ENCODE measurements at regions not wholly inside any gene's neighbourhood (a gene's known extent, or its start where the extent isn't known, plus 50 kb on each side); places are given as distances from the start of the nearest gene placed in this dataset.
"Not testable (repeated sequence)": the region's sequence is repeated elsewhere in the genome, so short reads cannot be mapped to it uniquely, and the experiment has no call there.

DNA sequence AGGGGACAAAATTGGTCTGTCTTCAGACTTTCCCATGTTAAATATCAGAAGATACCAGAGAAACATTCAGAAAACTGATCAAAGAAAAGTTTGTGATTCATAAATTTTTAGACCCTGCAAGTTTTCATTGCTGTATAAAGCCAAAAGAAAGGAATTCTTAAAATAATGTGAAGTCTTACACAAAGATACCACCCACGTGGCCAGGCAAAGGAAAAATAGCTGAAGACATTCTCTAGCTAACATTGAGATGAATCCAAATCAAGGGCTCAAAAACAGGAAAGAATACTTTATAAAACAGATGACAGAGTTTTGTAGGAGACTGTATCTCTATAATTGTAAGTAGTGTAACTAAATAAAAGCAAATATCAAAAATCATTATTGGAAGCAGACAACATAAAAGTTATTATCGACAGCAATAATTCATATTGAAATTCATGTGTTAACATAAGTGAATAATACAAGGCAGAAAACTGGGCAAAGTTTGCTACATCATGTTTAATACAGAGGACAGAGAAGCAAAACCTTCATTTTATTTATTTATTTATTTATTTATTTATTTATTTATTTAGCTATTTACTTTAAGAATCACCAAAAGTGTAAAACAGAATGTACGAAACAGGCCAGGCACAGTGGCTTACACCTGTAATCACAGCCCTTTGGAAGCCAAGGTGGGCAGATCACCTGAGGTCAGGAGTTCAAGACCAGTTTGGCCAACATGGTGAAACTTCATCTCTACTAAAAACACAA is 204.6 kb upstream of the SLIT2 start:
- DNase-seq: no peak

DNA sequence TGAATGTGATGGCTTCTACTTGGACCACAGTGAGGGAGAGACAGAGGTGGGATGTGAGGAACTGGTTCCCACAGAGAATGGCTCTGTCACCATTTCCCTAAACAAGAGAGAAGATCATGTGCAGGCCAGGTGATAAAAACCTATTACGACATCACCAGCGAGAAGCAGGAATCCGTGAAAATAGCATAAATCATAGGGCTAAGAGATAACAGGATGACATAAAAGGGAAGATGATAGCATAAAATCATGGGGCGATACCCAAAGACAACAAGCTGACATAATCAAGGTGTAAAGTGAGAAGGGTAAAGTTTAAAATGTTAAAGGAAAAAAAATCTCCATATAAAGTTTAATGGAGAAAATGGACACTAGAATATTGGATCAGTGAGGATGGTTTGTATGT is 205.5 kb upstream of the SLIT2 start:
- DNase-seq: no peak

DNA sequence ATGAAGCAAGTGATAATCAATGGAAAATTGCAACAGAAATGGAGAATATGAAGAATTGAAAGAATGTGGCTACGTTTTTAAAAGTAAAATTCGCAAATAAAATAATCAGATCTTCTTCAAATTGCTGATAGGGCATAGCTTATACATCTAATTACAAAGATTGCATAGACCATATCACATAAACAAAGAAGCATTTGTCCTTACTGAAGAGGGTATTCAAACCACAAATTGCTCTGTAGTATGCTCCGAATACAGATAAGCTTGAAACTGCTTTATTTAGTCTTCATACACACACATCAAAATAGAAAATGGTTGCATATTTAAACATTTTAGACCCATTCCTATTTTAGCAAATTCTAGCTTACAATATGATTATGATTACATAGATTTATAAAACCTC is 206.7 kb upstream of the SLIT2 start:
- DNase-seq: no peak

DNA sequence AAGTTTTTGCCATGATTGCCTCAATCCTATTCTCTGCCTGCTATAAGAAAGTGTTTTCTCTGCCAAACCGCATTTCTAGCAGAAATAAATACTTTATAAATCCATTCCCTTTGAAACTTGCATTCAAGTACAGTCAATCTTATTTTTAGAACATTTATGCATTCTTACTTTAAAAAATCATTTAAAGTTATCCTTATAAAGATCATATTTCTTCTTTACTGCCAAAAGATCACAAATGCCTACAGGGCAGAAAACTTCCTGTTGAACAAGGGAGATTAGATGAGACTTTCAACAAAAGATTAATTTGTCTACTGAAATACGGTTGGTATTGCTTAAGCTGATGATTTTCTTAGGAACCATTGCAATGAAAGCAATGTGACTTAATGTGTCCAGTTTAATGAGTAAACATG is 207.2 kb upstream of the SLIT2 start:
- DNase-seq: no peak

DNA sequence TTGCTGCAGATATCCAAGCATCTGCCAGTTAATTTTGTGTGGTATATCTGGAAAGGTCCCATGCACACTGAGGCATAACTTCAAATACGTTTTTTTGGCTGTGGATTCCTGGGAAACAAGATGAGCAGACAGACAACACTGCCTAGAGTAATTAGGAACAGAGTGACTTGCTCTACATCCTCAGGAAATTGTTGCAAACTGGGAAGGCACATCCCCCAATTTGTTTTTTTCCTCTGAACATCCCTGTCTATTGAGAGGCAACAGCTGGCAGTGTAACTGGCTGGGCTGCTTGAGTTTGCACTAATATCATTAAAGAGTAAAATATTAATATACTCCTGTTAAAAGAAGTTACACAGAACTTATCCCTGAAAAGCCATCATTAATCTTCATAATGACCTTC is 207.7 kb upstream of the SLIT2 start:
- no peak for DNase-seq

DNA sequence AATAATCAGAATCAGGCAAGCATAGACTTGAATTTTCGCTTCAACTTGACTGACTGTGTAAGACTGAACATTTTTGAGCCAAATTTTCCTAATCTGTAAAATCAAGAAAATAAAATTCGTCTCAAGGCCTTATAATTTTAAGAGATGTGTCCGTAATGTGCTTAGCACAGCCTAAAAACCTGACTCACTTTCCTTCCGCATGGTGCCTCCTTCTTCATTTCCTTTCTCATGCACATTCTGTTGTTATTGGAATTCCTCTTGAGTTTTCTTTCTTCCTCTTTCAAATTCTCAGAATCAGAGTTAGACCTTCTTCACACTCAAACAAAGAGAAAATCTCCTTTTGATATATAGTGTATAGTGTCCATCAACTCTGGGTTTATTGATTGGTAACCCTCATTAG is 208.9 kb upstream of the SLIT2 start:
- no peak for DNase-seq

DNA sequence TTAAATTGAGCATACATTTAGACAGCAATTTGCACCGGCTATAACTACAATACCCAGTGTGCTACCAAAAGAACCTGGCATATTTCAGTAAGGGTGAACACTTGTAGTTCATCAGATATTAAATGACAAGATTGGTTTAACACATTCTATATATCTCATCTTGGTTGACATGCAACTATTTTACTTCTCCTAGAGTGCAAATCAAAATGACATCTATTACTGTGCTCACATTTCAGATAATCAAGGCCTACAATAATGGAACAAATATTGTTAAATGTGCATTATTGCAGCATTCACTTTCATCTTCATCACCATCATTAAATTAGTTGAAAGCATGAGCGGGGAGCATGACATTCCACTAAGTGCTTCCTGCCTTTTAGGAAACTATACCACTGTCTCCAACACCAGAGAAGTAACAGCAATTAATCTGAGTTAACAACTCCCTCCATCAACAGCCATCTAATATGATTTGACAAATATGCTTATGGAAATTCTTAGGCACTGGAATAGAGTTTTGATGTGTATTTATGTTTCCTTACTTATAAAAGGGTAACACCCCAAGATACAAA is 209.8 kb upstream of the SLIT2 start:
- DNase-seq: no peak

DNA sequence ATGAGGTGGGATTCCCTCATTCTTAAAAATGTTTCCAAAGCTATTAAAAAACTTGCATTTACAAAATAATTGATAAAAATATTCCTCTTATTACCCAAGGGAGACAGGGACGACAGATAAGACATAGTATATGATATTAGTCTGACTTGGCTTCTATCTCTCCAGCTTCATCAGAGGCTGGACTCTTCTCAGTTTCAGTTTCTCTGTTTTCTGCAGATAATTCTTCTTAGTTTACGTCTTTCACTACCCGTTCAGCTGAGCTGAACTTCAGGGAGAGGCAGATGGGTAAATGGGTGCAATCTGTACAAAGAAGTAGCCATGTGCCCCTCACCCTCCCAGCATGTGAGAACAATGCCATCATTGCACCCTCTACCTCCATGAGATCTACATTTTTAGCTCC is 214.0 kb upstream of the SLIT2 start:
- DNase-seq: no peak

DNA sequence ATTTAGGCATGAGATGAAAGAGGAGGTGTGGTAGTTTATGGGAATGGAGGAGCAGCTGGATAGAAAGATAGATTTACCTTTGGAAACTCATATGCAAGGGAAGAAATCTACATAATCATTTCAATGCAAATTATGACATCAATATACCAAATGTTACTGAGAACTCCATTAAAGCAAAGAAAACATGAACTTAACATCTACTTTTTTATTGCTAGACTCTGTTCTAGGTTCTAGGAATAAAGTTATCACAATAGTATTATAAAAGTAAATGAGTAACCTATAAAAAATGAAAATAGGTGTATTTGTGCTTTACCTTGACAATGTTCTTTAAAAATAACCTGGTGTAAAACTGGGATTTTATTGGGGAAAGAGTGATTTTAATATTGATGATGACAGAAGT is 221.6 kb upstream of the SLIT2 start:
- DNase-seq: no peak

DNA sequence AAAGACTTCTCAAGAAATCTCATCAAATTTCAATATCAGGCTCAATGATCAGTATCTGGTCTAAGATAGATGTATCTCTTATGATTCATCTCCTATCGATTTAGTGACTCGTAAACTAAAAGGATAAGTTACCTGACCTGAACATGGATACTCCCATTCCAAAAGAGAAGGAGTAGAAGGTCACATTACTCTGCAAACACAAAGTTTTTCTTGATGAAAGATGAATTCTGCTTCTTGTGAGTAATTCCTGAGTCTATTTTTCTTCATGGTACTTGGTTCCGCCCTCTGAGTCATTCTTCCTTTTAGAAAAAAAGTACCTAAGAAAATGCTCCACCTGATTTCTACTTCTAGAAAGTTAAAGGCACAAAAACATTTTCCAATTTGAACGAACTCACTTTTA is 223.1 kb upstream of the SLIT2 start:
- DNase-seq: no peak

DNA sequence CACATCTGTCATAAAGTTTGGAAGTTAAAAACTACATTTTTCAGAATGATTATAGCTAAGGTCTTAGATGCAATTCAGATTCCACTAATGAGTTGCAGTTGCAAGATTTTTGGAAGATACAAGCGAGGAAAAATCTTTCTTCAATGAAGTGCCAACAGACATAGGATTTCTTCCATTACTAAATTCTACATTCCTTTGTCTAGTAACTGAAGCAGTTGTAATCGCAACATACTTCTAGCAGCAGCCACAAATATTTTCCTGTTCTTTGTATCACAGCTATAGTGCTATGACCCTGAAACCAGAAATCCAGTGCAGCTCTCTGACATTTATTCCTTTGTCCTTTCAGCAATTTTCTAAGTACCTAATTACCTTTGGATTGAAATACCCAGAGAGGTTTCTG is 225.2 kb upstream of the SLIT2 start:
- DNase-seq: no peak

DNA sequence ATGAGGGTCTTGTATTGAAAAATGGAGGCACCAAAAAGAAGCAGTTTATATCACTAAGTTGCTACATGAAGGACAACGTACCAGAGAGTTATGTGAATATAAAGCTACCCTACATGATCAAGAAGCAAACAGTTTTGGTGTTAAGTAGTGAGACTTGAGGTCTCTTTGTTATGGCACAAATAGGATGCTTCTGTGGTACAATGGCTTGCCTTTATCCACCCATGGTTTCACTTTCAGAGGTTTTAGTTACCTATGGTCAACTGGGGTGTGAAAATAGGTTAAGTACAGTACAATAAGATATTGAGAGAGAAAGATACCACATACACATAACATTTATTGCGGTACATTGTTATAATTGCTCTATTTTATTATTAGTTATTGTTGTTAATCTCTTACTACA is 229.2 kb upstream of the SLIT2 start:
- no peak for DNase-seq

DNA sequence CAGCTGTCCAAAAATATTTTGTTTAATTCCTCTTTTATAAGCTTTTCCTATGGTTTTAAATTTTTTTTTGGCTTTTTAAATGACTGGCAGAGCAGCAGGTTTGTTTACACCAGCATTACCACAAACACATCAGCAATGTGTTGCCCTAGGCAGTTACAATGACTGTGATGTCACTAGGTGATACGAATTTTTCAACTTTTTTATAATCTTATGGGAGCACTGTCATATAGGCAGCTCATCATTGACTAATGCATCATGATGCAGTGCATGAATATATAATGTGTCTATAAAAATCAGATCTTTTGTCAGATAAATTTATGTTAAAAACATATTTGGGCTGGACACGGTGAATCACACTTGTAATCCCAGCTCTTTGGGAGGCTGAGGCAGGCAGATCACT is 231.6 kb upstream of the SLIT2 start:
- DNase-seq: no peak

DNA sequence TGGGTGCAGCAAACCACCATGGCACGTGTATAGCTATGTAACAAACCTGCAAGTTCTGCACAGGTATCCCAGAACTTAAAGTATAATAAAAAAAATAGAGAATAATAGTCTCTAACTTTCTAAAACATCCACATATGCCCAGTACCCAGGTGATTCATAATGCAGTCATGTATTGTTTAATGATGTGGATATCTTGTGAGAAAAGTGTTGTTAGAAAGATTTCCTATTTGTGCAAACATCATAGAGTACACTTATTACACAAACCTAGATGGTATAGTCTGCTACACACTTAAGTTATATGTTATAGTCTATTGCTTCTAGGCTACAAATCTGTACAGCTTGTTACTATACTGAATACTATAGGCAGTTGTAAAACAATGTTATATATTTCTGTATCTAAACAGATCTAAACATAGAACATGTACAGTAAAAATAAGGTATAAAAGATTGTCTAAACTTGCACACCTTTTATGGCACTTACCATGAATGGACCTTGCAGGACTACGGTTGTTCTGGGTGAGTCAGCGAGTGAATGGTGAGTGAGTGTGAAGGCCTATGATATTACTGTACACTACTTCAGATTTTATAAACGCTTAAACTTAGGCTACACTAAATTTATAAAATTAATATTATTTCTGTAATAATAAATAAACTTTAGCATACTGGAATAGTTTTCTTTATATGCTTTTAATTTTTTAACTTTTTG is 232.2 kb upstream of the SLIT2 start:
- no peak for DNase-seq

DNA sequence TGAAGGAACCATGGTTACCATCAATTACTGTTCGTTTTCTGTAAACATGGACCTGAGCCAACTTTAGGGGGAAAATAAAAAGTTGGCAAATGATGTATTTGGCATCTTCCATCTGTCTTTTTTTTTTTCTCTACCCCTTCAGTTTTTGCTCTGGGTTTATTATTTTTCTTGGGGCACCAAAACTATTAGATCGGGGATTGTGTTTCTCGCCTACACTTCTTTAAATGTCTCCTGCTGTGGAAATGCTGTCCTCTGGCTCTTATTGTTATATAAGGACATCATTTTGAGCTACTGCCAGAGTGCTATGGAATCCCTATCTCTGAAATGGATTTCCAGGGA is 234.0 kb upstream of the SLIT2 start:
- DNase-seq: no peak

DNA sequence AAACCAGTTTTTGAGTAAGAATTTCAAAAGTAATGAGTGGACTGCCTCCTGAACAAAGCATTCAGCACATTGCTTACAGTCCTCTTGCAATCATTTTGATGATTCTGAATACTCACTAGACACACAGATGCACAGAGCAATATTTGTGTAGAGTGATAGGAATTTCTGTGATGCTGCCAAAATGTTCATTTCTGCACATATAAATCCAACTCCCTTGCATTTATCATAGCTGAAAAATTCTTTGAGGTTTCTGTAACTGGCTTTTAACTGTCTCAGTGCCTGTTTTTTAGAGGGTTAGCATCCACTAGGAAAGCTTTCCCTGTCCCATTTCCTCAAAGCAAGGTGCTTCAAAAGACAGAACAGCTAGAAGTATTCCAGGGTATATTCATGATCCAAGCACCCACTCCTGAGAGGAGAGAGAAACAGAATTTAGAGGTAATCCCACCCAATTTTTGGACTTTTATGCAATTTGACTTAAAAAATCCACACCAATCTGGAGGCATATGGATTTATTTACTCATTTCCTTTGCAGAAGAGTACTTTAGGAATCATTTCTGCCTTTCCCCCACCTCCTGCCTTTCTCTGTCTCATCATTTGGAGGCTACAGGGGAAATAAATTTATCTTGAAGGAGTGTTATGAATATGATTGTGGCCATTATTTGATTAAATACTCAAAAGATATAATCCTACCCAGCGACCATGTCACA is 234.5 kb upstream of the SLIT2 start:
- DNase-seq: no peak

DNA sequence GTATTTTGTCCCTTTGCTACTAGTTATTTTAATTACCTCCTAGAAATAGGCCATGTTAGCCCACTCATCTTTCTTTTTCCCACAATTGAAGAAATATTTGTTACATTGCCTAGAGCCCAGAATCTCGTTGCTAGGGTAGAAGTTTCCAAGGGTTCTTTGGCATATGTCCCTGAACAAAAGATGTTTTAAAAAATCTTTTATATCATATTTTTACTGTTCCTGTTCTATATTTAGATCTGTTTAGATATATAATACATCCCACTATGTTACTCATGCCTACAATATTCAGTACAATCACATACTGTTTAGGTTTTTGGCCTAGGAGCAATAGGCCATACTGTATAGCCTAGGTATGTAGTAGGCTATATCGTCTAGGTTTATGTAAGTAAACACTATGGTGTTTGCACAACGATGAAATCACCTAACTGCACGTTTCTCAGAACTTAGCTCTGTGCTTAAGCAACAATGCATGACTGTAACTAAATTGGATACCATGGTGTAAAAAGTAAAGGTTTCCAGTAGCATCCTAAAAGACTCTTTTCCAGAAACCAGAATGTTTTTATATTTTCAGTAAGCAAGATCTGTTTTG is 236.0 kb upstream of the SLIT2 start:
- no peak for DNase-seq

DNA sequence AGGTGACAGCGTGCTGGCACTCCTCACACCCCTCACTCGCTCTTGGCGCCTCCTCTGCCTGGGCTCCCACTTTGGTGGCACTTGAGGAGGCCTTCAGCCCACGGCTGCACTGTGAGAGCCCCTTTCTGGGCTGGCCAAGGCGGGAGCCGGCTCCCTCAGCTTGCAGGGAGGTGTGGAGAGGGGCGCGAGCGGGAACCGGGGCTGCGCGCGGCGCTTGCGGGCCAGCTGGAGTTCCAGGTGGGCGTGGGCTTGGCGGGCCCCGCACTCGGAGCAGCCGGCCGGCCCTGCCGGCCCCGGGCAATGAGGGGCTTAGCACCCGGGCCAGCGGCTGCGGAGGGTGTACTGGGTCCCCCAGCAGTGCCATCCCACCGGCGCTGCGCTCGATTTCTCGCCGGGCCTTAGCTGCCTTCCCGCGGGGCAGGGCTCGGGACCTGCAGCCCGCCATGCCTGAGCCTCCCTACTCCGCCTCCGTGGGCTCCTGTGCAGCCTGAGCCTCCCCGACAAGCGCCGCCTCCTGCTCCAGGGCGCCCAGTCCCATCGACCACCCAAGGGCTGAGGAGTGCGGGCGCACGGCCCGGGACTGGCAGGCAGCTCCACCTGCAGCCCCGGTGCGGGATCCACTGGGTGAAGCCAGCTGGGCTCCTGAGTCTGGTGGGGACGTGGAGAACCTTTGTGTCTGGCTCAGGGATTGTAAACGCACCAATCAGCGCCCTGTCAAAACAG is 247.7 kb upstream of the SLIT2 start:
- DNase-seq: not testable (repeated sequence)

DNA sequence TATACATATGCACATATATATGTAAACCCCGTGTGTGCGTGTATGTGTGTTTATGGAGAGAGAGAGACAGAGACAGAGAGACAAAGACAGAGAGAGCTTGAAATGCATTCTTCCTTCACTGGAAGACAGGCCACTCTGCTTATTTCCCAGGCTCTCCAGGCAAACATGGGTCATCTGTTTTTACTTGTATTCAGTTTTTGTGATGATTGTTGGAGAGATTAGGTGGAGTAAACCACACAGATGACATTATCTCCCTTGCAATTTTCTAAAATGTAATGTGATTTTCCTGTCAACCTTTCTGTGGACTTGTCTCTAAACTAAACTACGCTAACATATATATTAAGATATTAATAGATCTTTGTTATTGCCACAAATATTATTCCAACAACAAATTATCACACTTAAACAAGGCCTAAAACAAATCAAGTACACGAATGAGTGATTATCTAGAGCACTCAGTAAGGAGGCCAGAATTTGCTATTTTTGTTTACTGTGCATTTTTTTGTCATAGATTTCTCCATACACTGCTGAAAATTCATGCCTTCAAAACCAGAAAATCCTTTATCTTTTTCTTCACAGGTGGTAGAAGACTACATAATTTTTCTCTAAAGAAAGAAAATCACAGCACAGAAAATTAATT is 251.8 kb upstream of the SLIT2 start:
- no peak for DNase-seq

DNA sequence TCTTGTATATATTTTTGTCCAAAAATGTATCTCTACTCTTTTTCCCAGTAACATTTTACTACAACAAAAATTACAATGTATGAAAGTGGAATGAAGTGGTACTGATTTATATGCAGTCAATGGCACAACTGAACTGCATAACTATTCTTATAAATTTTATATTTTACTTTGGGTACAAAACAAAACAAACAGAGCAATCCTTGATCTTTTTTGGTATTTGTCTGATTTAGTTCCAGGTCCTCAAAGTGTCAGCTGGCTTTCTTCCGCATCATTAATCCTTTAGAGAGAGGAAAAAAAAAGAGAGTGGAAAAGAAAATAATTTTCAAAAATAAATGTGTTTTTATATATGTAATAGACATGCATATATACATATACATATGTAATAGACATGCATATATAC is 252.4 kb upstream of the SLIT2 start:
- no peak for DNase-seq

DNA sequence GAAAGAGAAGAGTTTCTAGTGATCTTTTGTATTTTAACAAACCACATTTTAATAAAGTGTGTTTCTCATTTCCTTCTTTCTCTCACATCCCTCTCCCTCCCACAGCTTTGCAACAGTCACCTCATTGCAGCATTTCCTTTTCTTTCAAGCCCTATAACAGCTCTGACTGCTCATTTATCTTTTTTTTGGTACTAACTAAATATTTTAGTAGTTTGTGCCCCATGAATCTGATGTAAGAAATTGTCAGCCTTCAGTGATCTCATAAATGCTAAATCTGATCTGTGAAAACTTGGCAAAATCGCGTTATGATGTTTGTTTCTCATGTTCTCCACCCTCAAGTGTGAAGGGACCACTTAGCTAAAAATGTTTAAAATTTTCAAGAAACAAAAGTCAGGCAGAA is 258.5 kb upstream of the SLIT2 start:
- DNase-seq: no peak

DNA sequence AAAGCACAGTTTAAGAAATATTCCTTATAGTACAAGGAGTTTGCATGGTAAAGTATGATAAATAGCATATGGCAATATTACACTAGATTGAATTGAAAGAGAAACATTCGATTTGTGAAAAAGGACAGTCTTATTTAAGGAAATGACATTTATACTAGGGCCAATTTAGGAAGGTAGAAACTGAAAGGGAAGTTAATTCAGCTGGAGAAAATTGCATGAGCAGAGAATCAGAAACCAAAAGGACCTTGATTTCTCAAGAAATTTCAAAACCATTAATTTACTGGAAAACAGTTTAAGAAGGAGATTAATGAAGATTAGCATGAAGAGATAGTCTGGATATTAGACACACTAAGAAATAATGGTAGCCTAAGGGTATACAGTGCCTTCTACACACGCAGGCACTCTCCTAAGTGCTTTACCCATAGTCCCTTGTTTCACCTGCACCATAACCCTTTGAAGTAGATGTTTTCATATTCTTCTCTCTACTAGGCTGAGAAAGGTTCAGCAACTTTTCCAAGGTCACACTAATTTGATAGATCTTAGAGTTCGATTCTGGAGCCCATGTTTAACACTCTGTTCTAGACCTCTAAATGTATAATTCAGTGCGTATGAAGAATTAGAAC is 259.1 kb upstream of the SLIT2 start:
- no peak for DNase-seq

Data from NCI-H510A (cell line).